ENCODE measurements at regions not wholly inside any gene's neighbourhood (a gene's known extent, or its start where the extent isn't known, plus 50 kb on each side); places are given as distances from the start of the nearest gene placed in this dataset.

DNA sequence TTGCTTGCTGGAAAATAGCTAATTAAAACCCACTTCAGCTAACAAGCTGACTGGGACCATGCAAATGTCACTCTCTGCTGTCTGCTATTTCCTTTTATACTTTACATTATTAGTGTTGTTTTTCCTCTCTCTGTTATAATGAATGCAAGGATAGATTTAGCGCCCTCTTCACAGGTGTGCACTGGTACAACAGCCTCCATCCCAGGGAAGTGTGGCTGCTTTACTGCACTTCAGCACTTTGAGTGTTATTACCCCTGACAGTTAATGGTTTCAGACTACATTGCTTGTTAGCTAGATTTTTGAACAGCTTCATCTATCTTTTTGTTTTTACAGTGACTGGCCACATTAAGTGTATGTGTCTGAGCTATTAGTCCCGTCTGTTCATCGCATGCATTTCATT is 405.7 kb downstream of the RNF144B start:
- H3K36me3 ChIP-seq (ENCODE audit: control insufficient read depth in 3 of 3, insufficient read depth in 3 of 3, low read length in 3 of 3), result no peaks in the 10 kb centered on the region
- H3K27me3 ChIP-seq (ENCODE audit: control insufficient read depth in 3 of 3, insufficient read depth in 3 of 3, low read length in 3 of 3), result no peaks in the 10 kb centered on the region
- no peaks in the 10 kb centered on the region for H3K9me3 ChIP-seq (ENCODE audit: control insufficient read depth in 3 of 3, low read length in 3 of 3)
- H3K4me3 ChIP-seq (ENCODE audit: low read length in 3 of 3), result no peak overlapping the region
- no peaks in the 10 kb centered on the region for H3K4me1 ChIP-seq (ENCODE audit: control insufficient read depth in 3 of 3, insufficient read depth in 3 of 3, low read length in 3 of 3)
- no peak overlapping the region for H3K27ac ChIP-seq (ENCODE audit: low read depth, low read length)
- H3K9ac ChIP-seq (ENCODE audit: low read depth in 1 of 3, low read length in 3 of 3), result no peak overlapping the region

DNA sequence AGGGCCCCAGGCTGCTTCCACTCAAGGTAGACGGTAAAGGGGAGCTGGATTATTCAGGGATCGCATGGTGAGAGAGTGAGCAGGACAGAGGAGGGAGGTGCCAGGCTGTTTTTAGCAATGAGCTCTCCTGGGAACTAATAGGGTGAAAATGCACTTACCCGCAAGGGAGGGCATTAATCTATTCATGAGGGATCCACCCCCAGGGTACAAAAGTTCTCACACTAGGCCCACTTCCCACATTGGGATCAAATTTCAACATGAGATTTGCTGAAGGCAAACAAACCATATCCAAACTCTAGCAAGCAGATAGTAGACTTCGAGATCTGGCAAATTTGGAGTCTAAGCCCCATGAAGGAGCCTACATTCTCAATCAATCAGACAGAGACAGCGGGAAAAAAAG is 408.6 kb downstream of the RNF144B start:
- Histone ChIP-seq H3K27me3 (ENCODE audit: control insufficient read depth in 3 of 3, insufficient read depth in 3 of 3, low read length in 3 of 3) (no peaks in the 10 kb centered on the region), H3K4me1 (ENCODE audit: control insufficient read depth in 3 of 3, insufficient read depth in 3 of 3, low read length in 3 of 3) (no peaks in the 10 kb centered on the region), H3K36me3 (ENCODE audit: control insufficient read depth in 3 of 3, insufficient read depth in 3 of 3, low read length in 3 of 3) (no peaks in the 10 kb centered on the region), H3K4me3 (ENCODE audit: low read length in 3 of 3) (no peak overlapping the region), H3K9ac (ENCODE audit: low read depth in 1 of 3, low read length in 3 of 3) (no peak overlapping the region), H3K9me3 (ENCODE audit: control insufficient read depth in 3 of 3, low read length in 3 of 3) (no peaks in the 10 kb centered on the region), H3K27ac (ENCODE audit: low read depth, low read length) (no peak overlapping the region)

DNA sequence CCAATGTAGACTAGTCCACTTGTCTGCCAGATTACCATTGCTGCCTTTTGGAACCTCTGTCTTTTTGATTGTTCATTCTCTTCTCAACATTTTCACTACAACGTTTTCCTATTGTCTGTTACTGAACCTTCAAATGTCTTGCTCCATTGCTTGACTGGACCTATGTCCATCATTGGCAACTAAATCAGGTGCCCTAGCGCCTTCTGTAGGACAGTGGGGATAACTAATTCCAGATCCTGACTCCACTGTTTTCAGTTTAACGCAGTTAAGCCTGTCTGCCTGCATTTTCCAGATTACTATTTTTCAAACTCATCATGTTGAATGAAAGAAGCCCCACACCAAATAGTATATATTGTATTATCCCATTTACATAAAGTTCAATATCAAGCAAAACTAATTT is 433.6 kb downstream of the RNF144B start:
- Histone ChIP-seq H3K4me1 (ENCODE audit: control insufficient read depth in 3 of 3, insufficient read depth in 3 of 3, low read length in 3 of 3) (no peaks in the 10 kb centered on the region), H3K27ac (ENCODE audit: low read depth, low read length) (no peak overlapping the region), H3K36me3 (ENCODE audit: control insufficient read depth in 3 of 3, insufficient read depth in 3 of 3, low read length in 3 of 3) (no peaks in the 10 kb centered on the region), H3K9ac (ENCODE audit: low read depth in 1 of 3, low read length in 3 of 3) (no peak overlapping the region), H3K4me3 (ENCODE audit: low read length in 3 of 3) (no peak overlapping the region), H3K9me3 (ENCODE audit: control insufficient read depth in 3 of 3, low read length in 3 of 3) (peaks cover 4 to 12% (median 11%) of the 10 kb centered on the region in 3 donors), H3K27me3 (ENCODE audit: control insufficient read depth in 3 of 3, insufficient read depth in 3 of 3, low read length in 3 of 3) (no peaks in the 10 kb centered on the region)

DNA sequence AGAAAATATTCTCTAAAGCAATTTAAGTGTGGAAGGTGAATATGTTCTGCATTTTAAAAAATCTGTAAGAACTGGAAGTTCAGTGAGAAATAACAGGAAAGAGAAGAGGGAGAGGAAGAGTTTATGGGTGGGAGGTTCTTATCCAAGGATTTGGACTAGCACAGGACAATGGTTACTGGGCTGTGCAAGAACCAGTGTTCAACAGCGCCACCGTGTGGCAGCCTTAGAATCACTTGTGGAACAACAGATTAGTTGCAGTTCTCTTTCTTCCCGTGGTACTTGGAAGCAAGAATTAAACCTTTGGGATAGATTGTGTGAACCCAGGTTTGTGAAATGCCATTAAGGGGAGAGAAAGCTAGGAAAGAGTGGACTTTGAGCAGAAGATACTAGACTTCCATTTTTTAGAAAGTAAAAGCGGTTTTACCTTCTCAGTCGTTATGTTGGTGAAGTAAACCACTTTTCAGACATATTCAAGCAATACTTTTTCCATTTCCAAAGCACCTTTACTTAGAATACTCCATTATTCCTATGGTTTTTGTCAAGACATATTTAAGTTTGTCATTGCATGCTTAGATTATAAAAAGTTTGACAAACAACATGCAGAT is 436.7 kb downstream of the RNF144B start:
- Histone ChIP-seq H3K4me1 (ENCODE audit: control insufficient read depth in 3 of 3, insufficient read depth in 3 of 3, low read length in 3 of 3) (no peaks in the 10 kb centered on the region), H3K27ac (ENCODE audit: low read depth, low read length) (no peak overlapping the region), H3K4me3 (ENCODE audit: low read length in 3 of 3) (no peak overlapping the region), H3K27me3 (ENCODE audit: control insufficient read depth in 3 of 3, insufficient read depth in 3 of 3, low read length in 3 of 3) (no peaks in the 10 kb centered on the region), H3K9me3 (ENCODE audit: control insufficient read depth in 3 of 3, low read length in 3 of 3) (peaks cover 4 to 12% (median 11%) of the 10 kb centered on the region in 3 donors), H3K36me3 (ENCODE audit: control insufficient read depth in 3 of 3, insufficient read depth in 3 of 3, low read length in 3 of 3) (no peaks in the 10 kb centered on the region), H3K9ac (ENCODE audit: low read depth in 1 of 3, low read length in 3 of 3) (no peak overlapping the region)

DNA sequence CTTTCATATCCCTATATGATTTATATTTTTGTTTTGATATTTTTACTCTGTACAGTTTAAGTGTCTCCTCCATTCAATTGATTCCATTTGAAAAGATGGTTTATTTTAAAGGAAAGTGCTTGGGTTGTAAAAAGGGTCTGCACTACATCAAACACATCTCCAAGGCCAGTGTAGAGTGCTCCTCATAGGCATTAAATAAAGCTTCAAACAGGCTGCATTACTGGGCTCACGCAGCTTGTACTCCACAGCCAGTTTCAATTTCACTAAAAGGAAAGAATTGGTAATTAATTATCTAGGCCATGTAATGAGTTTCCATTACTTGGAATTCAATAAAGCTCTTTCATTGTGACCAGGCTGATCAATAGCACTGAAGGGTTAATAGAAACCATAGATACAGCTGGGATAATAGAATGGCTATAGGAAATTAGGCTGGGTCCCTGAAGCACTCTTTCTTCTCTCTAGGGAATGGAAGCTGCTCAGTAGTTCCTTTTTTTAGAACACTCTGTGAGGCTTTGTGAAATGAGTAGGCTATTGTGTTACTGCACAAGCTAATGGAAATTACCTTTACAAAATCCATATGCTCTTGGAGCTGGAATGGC is 442.2 kb downstream of the RNF144B start:
- H3K9ac ChIP-seq (ENCODE audit: low read depth in 1 of 3, low read length in 3 of 3), result no peak overlapping the region
- no peaks in the 10 kb centered on the region for H3K27me3 ChIP-seq (ENCODE audit: control insufficient read depth in 3 of 3, insufficient read depth in 3 of 3, low read length in 3 of 3)
- no peak overlapping the region for H3K27ac ChIP-seq (ENCODE audit: low read depth, low read length)
- H3K36me3 ChIP-seq (ENCODE audit: control insufficient read depth in 3 of 3, insufficient read depth in 3 of 3, low read length in 3 of 3), result no peaks in the 10 kb centered on the region
- no peaks in the 10 kb centered on the region for H3K4me1 ChIP-seq (ENCODE audit: control insufficient read depth in 3 of 3, insufficient read depth in 3 of 3, low read length in 3 of 3)
- no peak overlapping the region for H3K4me3 ChIP-seq (ENCODE audit: low read length in 3 of 3)
- no peaks in the 10 kb centered on the region for H3K9me3 ChIP-seq (ENCODE audit: control insufficient read depth in 3 of 3, low read length in 3 of 3)

- H3K9me3 ChIP-seq (ENCODE audit: control insufficient read depth in 3 of 3, low read length in 3 of 3), result peaks cover 0 to 2% (median 0%) of the 10 kb centered on the region in 3 donors
- no peaks in the 10 kb centered on the region for H3K27me3 ChIP-seq (ENCODE audit: control insufficient read depth in 3 of 3, insufficient read depth in 3 of 3, low read length in 3 of 3)
- H3K36me3 ChIP-seq (ENCODE audit: control insufficient read depth in 3 of 3, insufficient read depth in 3 of 3, low read length in 3 of 3), result no peaks in the 10 kb centered on the region
- no peaks in the 10 kb centered on the region for H3K4me1 ChIP-seq (ENCODE audit: control insufficient read depth in 3 of 3, insufficient read depth in 3 of 3, low read length in 3 of 3)
- no peak overlapping the region for H3K9ac ChIP-seq (ENCODE audit: low read depth in 1 of 3, low read length in 3 of 3)
- H3K4me3 ChIP-seq (ENCODE audit: low read length in 3 of 3), result no peak overlapping the region
- no peak overlapping the region for H3K27ac ChIP-seq (ENCODE audit: low read depth, low read length)
Observed at GRCh38 chr6:18835976-18836375, 448.8 kb downstream of the RNF144B start.

GRCh38 chr6:18837013-18837412 is 449.9 kb downstream of the RNF144B start:
- Histone ChIP-seq H3K9me3 (ENCODE audit: control insufficient read depth in 3 of 3, low read length in 3 of 3) (peaks cover 0 to 2% (median 0%) of the 10 kb centered on the region in 3 donors), H3K27me3 (ENCODE audit: control insufficient read depth in 3 of 3, insufficient read depth in 3 of 3, low read length in 3 of 3) (no peaks in the 10 kb centered on the region), H3K4me1 (ENCODE audit: control insufficient read depth in 3 of 3, insufficient read depth in 3 of 3, low read length in 3 of 3) (no peaks in the 10 kb centered on the region), H3K27ac (ENCODE audit: low read depth, low read length) (no peak overlapping the region), H3K36me3 (ENCODE audit: control insufficient read depth in 3 of 3, insufficient read depth in 3 of 3, low read length in 3 of 3) (no peaks in the 10 kb centered on the region), H3K4me3 (ENCODE audit: low read length in 3 of 3) (no peak overlapping the region), H3K9ac (ENCODE audit: low read depth in 1 of 3, low read length in 3 of 3) (no peak overlapping the region)

DNA sequence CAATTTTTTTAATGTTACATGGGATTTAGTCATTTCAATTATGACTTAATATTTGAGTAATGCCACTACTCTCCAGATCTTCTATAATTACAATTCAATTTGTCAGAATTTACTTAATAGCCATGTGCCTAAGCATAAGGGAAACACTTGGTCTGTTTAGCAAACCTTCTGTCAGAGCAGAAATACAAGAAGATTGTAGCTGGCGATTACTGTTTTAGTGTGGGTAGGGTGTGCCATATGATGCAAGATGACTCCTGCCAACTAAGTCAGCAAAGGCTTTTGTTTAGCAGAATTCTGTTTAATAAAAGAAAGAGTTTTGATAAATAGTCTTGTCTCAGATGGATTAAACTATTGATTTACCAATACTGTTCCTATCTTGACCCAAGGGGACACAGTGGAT is 455.4 kb downstream of the RNF144B start:
- H3K4me1 ChIP-seq (ENCODE audit: control insufficient read depth in 3 of 3, insufficient read depth in 3 of 3, low read length in 3 of 3), result no peaks in the 10 kb centered on the region
- H3K27ac ChIP-seq (ENCODE audit: low read depth, low read length), result no peak overlapping the region
- H3K4me3 ChIP-seq (ENCODE audit: low read length in 3 of 3), result no peak overlapping the region
- no peaks in the 10 kb centered on the region for H3K27me3 ChIP-seq (ENCODE audit: control insufficient read depth in 3 of 3, insufficient read depth in 3 of 3, low read length in 3 of 3)
- no peak overlapping the region for H3K9ac ChIP-seq (ENCODE audit: low read depth in 1 of 3, low read length in 3 of 3)
- H3K36me3 ChIP-seq (ENCODE audit: control insufficient read depth in 3 of 3, insufficient read depth in 3 of 3, low read length in 3 of 3), result no peaks in the 10 kb centered on the region
- peaks cover 0 to 2% (median 0%) of the 10 kb centered on the region in 3 donors for H3K9me3 ChIP-seq (ENCODE audit: control insufficient read depth in 3 of 3, low read length in 3 of 3)

GRCh38 chr6:18845896-18846295 is 458.7 kb downstream of the RNF144B start:
- no peaks in the 10 kb centered on the region for H3K9me3 ChIP-seq (ENCODE audit: control insufficient read depth in 3 of 3, low read length in 3 of 3)

GRCh38 chr6:18846327-18846726 is 459.2 kb downstream of the RNF144B start:
- no peak overlapping the region for H3K4me3 ChIP-seq (ENCODE audit: low read length in 3 of 3)
- no peaks in the 10 kb centered on the region for H3K36me3 ChIP-seq (ENCODE audit: control insufficient read depth in 3 of 3, insufficient read depth in 3 of 3, low read length in 3 of 3)
- H3K9me3 ChIP-seq (ENCODE audit: control insufficient read depth in 3 of 3, low read length in 3 of 3), result no peaks in the 10 kb centered on the region
- no peaks in the 10 kb centered on the region for H3K4me1 ChIP-seq (ENCODE audit: control insufficient read depth in 3 of 3, insufficient read depth in 3 of 3, low read length in 3 of 3)
- no peaks in the 10 kb centered on the region for H3K27me3 ChIP-seq (ENCODE audit: control insufficient read depth in 3 of 3, insufficient read depth in 3 of 3, low read length in 3 of 3)
- no peak overlapping the region for H3K9ac ChIP-seq (ENCODE audit: low read depth in 1 of 3, low read length in 3 of 3)
- H3K27ac ChIP-seq (ENCODE audit: low read depth, low read length), result no peak overlapping the region

More at GRCh38 chr6:18845896-18846295, 458.7 kb downstream of the RNF144B start:
- no peak overlapping the region for H3K9ac ChIP-seq (ENCODE audit: low read depth in 1 of 3, low read length in 3 of 3)
- no peaks in the 10 kb centered on the region for H3K4me1 ChIP-seq (ENCODE audit: control insufficient read depth in 3 of 3, insufficient read depth in 3 of 3, low read length in 3 of 3)
- H3K4me3 ChIP-seq (ENCODE audit: low read length in 3 of 3), result no peak overlapping the region
- no peak overlapping the region for H3K27ac ChIP-seq (ENCODE audit: low read depth, low read length)
- H3K36me3 ChIP-seq (ENCODE audit: control insufficient read depth in 3 of 3, insufficient read depth in 3 of 3, low read length in 3 of 3), result no peaks in the 10 kb centered on the region
- H3K27me3 ChIP-seq (ENCODE audit: control insufficient read depth in 3 of 3, insufficient read depth in 3 of 3, low read length in 3 of 3), result no peaks in the 10 kb centered on the region

Measured in skeletal muscle tissue (tissue), 3 donors.